Middle frontal gyrus (tissue), 1 donor: ENCODE measurements at regions not wholly inside any gene's neighbourhood (a gene's known extent, or its start where the extent isn't known, plus 50 kb on each side); places are given as distances from the start of the nearest gene placed in this dataset.
"Not testable (repeated sequence)": the region's sequence is repeated elsewhere in the genome, so short reads cannot be mapped to it uniquely, and the experiment has no call there.

Experiments used
- DNase-seq: peaks from one replicate; pipeline ENCODE4 v3.0.0-alpha.2; 2015; ENCODE audit warnings: low spot score; ENCODE audit errors: extremely low spot score

- DNase-seq: no peak
These were observed 210.0 kb upstream of the KLF14 start for GRCh38 chr7:130943981-130944380.

GRCh38 chr7:130944997-130945396, 211.0 kb upstream of the KLF14 start:
- no peak for DNase-seq

GRCh38 chr7:130945411-130945811, 211.4 kb upstream of the KLF14 start:
- no peak for DNase-seq

- no peak for DNase-seq
These were observed 212.1 kb upstream of the KLF14 start for GRCh38 chr7:130946114-130946513.

- no peak for DNase-seq
These were observed 214.0 kb upstream of the KLF14 start for GRCh38 chr7:130947792-130948580.

GRCh38 chr7:130948822-130949221, 214.8 kb upstream of the KLF14 start:
- no peak for DNase-seq

GRCh38 chr7:130949550-130949949, 215.5 kb upstream of the KLF14 start:
- DNase-seq: no peak

GRCh38 chr7:130950054-130950453, 216.0 kb upstream of the KLF14 start:
- no peak for DNase-seq

- DNase-seq: no peak
These were observed 216.7 kb upstream of the KLF14 start for GRCh38 chr7:130950741-130951140.

- DNase-seq: no peak
These were observed 217.4 kb upstream of the KLF14 start for GRCh38 chr7:130951303-130951975.

- no peak for DNase-seq
These were observed 218.2 kb upstream of the KLF14 start for GRCh38 chr7:130951976-130952876.

- DNase-seq: no peak
These were observed 219.2 kb upstream of the KLF14 start for GRCh38 chr7:130953196-130953595.

GRCh38 chr7:130954918-130955564, 221.0 kb upstream of the KLF14 start:
- DNase-seq: no peak

GRCh38 chr7:130955565-130955919, 221.5 kb upstream of the KLF14 start:
- no peak for DNase-seq

- DNase-seq: no peak
These were observed 222.6 kb upstream of the KLF14 start for GRCh38 chr7:130956417-130957136.

GRCh38 chr7:130957137-130957513, 223.1 kb upstream of the KLF14 start:
- no peak for DNase-seq

GRCh38 chr7:130957722-130958435, 223.9 kb upstream of the KLF14 start:
- DNase-seq: not testable (repeated sequence)

GRCh38 chr7:130958846-130959245, 224.8 kb upstream of the KLF14 start:
- DNase-seq: no peak

- DNase-seq: no peak
These were observed 225.8 kb upstream of the KLF14 start for GRCh38 chr7:130959743-130960207.
